ENCODE measurements at regions not wholly inside any gene's neighbourhood (a gene's known extent, or its start where the extent isn't known, plus 50 kb on each side); places are given as distances from the start of the nearest gene placed in this dataset.
A peak's percentile ranks its signal among the peaks of the same experiment; 100 is the strongest.

- no peak for TF ChIP-seq CTCF (IDR thresholded peaks at IDR 0.05)
- H3K27ac Mint-ChIP-seq = peak overlapping the region in 2 of 7 donors; percentile 51 to 56
- H3K9me3 ChIP-seq (replicated peaks in 1 of 2; ENCODE audit: control insufficient read depth in 1 of 2, insufficient read depth in 1 of 2, low read length in 2 of 2) = peaks cover 4% of the 10 kb centered on the region in 2 donors
- intact Hi-C loops (cut with micrococcal nuclease) = no loop called here
- H3K4me3 ChIP-seq (replicated peaks in 1 of 3; ENCODE audit: low read depth in 2 of 3, low read length in 3 of 3) = no peak overlapping the region
- no peaks in the 10 kb centered on the region for H3K36me3 ChIP-seq (replicated peaks in 1 of 2; ENCODE audit: control insufficient read depth in 1 of 2, insufficient read depth in 2 of 2, low read length in 2 of 2)
- peaks cover 2 to 8% (median 4%) of the 10 kb centered on the region in 3 donors for H3K27me3 Mint-ChIP-seq (ENCODE audit: low read depth in 3 of 3)
- no peak overlapping the region for H2AFZ ChIP-seq (ENCODE audit: insufficient read depth, low read depth, low read length, poor library complexity, severe bottlenecking)
- peaks cover under 1 to 2% of the 10 kb centered on the region in 2 donors for H3K4me1 ChIP-seq (ENCODE audit: control insufficient read depth in 1 of 2, insufficient read depth in 2 of 2, low read length in 2 of 2)
- no peaks in the 10 kb centered on the region for H3K79me2 ChIP-seq (ENCODE audit: insufficient read depth, low read length)
- no peaks in the 10 kb centered on the region for H3K4me1 Mint-ChIP-seq
- no peak overlapping the region for H3K27ac ChIP-seq (ENCODE audit: low read depth in 1 of 2, low read length in 2 of 2)
- no peaks in the 10 kb centered on the region for H3K27me3 ChIP-seq (ENCODE audit: control insufficient read depth in 2 of 2, insufficient read depth in 2 of 2, low read length in 2 of 2)
- H4K20me1 ChIP-seq (ENCODE audit: insufficient read depth, low read length) = no peaks in the 10 kb centered on the region
- H3K36me3 Mint-ChIP-seq = no peaks in the 10 kb centered on the region
- H3K4me2 ChIP-seq (replicated peaks; ENCODE audit: extremely low read depth, low read length, poor library complexity, severe bottlenecking) = no peak overlapping the region
- 96% methylated on average over 9 of the region's 13 CpGs for WGBS (ENCODE audit: insufficient coverage)
- no peak overlapping the region for H3K9ac ChIP-seq (ENCODE audit: insufficient read depth, low read length, poor library complexity, severe bottlenecking)
- H3K9me3 Mint-ChIP-seq = peaks cover 0 to 7% (median 3%) of the 10 kb centered on the region in 7 donors
- H3K4me3 Mint-ChIP-seq = no peak overlapping the region
- DNase-seq = no peak
These were observed 155.4 kb downstream of the ERMARD start for GRCh38 chr6:169906688-169907418.

GRCh38 chr6:169906004-169906687 lies 154.7 kb downstream of the ERMARD start:
- no peak overlapping the region for H2AFZ ChIP-seq (ENCODE audit: insufficient read depth, low read depth, low read length, poor library complexity, severe bottlenecking)
- no peak for DNase-seq
- no peaks in the 10 kb centered on the region for H3K4me1 Mint-ChIP-seq
- no peak overlapping the region for H3K27ac Mint-ChIP-seq
- H3K27ac ChIP-seq (ENCODE audit: low read depth in 1 of 2, low read length in 2 of 2) = no peak overlapping the region
- H3K9ac ChIP-seq (ENCODE audit: insufficient read depth, low read length, poor library complexity, severe bottlenecking) = no peak overlapping the region
- no peaks in the 10 kb centered on the region for H3K36me3 ChIP-seq (replicated peaks in 1 of 2; ENCODE audit: control insufficient read depth in 1 of 2, insufficient read depth in 2 of 2, low read length in 2 of 2)
- no peak overlapping the region for H3K4me3 ChIP-seq (replicated peaks in 1 of 3; ENCODE audit: low read depth in 2 of 3, low read length in 3 of 3)
- H3K9me3 Mint-ChIP-seq = peaks cover 0 to 10% (median 5%) of the 10 kb centered on the region in 7 donors
- no peak overlapping the region for H3K4me3 Mint-ChIP-seq
- H3K27me3 Mint-ChIP-seq (ENCODE audit: low read depth in 3 of 3) = peaks cover 2 to 8% (median 4%) of the 10 kb centered on the region in 3 donors
- TF ChIP-seq CTCF (IDR thresholded peaks at IDR 0.05) = no peak
- intact Hi-C loops (cut with micrococcal nuclease) = no loop called here
- no peaks in the 10 kb centered on the region for H3K27me3 ChIP-seq (ENCODE audit: control insufficient read depth in 2 of 2, insufficient read depth in 2 of 2, low read length in 2 of 2)
- no peaks in the 10 kb centered on the region for H4K20me1 ChIP-seq (ENCODE audit: insufficient read depth, low read length)
- H3K9me3 ChIP-seq (replicated peaks in 1 of 2; ENCODE audit: control insufficient read depth in 1 of 2, insufficient read depth in 1 of 2, low read length in 2 of 2) = peaks cover 7% of the 10 kb centered on the region in 2 donors
- H3K4me1 ChIP-seq (ENCODE audit: control insufficient read depth in 1 of 2, insufficient read depth in 2 of 2, low read length in 2 of 2) = no peaks in the 10 kb centered on the region
- H3K36me3 Mint-ChIP-seq = no peaks in the 10 kb centered on the region
- H3K79me2 ChIP-seq (ENCODE audit: insufficient read depth, low read length) = no peaks in the 10 kb centered on the region
- WGBS (ENCODE audit: insufficient coverage) = 90% methylated on average over 21 of the region's 24 CpGs
- H3K4me2 ChIP-seq (replicated peaks; ENCODE audit: extremely low read depth, low read length, poor library complexity, severe bottlenecking) = no peak overlapping the region

All from CD14-positive monocyte (primary cell).